HG02610 (cell line): ENCODE measurements at regions not wholly inside any gene's neighbourhood (a gene's known extent, or its start where the extent isn't known, plus 50 kb on each side); places are given as distances from the start of the nearest gene placed in this dataset.
A peak's percentile ranks its signal among the peaks of the same experiment; 100 is the strongest.
"Not testable (repeated sequence)": the region's sequence is repeated elsewhere in the genome, so short reads cannot be mapped to it uniquely, and the experiment has no call there.

Source experiments
- ATAC-seq: cut with Tn5 transposase; IDR thresholded peaks from one replicate; pipeline ENCODE4 v1.9.1; 2021; ENCODE audit warnings: mild to moderate bottlenecking, moderate library complexity; ENCODE audit not compliant: unreplicated experiment

DNA sequence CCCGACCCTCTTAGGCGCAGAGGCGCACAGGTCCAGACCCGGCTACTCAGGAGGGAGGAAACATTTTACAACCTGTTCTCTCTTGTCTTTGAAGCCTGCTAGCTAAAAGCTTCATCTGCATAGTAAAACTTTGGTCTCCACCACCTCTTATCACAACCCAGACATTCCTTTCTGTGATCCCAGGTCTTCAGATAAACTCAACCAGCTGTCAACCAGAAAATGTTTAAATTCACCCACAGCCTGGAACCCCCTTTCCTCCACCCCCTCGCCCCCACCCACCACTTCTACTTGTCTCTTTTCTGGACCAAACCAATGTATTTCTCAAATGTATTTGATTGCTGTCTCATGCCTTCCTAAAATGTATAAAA, 169.1 kb upstream of the PRKX start:
- ATAC-seq: not testable (repeated sequence)

DNA sequence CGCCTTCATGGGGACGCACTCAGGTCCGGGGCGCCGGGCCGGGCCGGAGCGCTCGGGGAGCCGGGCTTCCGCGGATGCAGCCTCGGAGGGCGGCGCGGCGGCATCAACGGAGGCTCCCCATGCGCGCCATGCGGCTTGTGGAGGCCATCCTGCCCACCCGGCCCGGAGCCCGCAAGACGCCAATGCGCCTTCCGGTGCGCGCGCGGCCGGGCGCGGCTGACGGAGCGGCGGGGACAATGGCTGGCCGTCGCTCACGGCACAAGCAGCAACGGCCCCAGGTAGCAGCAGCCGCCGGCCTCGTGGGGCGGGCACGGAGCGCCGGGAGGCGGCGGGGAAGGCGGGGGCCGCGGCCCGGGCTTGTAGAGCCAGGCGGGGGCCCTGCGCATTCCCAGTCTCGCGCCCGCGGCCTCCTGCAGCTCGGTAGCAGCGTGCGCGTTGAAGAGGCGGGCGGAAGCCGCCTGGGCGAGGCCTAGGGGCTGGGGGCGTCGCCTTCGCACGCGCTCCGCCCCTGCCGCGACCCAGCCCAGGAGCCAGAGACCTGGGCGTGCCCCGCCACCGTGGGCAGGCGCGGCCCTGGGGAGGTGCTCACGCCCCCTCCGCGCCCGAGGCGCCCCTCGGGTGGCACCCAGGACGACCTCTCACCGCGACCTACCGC, 168.6 kb upstream of the PRKX start:
- peak; percentile 98 for ATAC-seq

DNA sequence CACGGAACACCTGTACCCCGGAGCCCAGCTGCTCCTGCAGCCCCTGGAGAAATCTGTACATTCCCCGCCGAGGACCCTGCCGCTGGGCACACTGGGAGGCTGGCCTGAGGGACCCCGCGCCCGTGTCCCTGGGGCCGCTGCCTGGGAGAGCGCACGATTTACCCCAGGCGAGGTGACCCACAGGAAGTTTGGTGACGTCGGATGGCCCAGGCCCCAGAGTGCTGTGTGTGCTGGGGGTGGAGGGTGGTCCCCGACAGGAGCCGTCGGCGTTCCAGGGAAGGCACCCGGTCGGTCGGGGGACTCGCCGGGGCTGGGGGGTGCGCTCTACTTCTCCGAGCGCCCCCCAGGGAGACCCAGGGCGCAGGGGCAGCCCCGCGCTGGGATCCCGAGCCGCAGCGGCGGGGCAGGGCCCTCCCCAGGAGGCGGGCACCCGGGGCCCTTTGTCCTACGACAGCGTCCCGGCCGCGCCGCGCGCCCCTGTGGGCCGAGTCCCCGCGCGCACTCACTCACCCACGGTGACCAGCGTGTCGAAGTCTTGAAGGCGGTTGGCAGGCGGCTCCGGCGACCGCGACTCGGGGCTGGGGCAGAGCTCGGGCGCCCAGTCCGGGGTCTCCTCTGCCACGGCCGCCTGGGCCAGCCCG, 167.9 kb upstream of the PRKX start:
- ATAC-seq: peak; percentile 38

DNA sequence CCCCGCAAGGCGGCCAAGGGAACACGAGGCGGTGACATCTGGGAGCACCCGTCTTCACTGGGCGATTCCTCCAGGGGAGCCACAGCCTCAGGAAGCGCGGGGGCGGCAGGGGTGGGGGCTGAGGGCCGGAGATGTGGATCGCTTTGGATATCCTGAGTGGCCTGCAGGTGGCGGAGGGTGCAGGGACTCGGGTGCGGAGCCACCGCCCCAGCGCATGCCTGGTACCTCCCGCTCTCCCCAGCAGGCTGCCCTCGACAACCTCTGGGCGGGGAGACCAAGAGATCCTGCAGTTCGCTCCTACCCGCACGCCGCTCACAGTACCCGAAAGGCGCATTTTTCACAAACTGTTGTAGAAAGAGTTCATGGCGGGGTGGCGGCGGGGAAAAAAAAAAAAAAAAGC, 162.9 kb upstream of the PRKX start:
- ATAC-seq: not testable (repeated sequence)

DNA sequence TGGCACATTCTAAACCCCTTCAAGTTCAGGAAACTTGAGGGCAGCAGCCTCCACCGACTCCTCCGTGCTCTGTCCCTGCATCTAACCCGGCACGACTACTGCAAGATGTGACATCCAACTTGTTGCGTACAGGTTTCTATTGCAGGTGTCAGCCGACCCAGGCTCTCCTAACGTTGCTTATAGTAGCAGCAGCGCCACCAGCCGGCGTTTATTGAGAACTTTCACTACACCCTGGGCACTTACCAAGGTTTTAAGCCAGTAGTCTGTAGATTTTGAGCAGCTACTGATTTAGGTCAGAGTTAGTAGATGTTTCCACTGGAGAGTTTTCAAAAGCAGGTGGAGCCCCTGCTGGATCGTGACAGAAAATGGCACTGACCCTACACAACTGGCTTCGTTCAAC, 162.2 kb upstream of the PRKX start:
- not testable (repeated sequence) for ATAC-seq

DNA sequence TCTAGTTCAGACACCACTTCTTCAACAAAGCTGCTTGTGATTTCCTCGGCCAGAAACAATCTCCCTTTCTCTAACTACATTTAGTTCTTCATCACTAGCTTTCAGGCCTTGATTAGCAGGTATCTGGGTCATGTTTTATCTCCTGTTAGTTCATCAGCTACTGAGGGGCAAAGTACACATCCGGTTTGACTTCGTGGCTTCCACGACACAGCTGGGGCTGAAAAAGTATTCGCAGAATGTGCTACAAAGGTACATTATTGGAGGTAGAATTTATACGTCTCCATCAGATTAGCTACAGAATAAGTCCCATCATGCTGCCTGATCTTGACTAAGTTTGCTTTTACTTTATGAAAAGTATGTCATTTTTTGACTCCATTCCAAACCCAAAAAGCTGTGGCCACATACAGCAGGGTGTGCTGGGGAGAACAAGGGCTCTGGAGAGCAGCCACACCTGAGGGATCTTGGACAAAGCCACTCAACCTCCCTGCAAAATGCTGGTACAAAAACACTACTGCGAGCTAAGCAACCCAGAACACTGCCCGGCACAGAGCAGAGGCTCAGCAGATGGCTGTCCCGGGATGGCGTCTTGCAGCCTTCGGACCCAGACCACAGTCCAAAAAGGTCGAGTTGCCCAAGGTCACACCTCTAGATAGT, 158.9 kb upstream of the PRKX start:
- not testable (repeated sequence) for ATAC-seq

DNA sequence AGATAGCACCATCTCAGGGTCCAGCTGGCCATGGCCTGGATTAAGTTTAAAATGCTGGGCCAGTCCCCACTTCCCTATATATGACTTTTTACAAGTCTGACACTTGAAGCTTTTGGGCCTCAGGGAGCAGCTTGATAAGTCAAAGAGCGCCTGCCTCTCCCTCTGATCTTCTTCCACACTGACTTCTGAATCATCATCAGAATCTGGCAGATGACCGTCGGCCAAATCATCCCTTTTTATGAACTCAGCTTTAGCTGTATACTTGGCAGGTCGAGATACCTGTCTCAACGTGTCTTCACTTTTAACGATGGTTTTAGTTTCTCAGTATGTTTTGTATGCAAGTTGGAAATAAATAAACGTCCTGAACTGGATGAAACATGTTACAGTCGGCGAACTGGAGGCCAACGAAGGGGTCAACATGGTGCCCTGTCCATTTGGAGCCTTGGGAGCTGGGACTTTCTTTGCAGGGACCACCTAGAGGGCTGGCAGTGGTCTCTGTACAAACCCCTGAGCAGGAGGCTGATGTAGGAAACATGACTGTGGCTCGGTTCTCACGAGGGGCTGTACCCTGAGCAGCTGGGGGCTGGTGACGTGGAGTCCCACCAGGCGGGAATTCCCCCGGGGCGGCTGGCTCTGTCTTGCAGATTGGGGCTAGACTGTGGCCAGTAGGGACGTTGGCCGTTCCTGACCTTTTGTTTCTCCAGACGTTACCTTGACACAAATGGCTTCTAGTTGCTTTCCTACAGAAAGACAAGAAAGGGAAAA, 153.8 kb upstream of the PRKX start:
- ATAC-seq: not testable (repeated sequence)

DNA sequence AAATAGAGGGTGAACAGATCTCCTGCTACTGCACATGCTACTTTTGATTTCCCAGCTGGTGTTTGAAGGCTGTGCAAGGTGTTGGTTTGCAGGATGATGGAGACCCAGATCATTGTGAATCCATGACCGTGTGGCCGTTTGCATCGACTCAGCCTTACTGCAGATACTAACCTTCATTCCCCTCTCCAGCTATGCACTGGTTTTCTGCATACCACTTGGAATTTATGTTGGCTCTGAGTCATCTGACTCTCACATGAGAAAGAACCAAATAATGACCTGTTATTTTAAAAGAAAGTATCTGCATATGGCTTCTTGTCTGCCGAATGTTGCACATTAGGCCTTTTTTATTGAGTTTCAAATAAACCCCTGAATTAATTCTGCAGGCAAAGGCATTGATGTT, 144.9 kb upstream of the PRKX start:
- not testable (repeated sequence) for ATAC-seq

DNA sequence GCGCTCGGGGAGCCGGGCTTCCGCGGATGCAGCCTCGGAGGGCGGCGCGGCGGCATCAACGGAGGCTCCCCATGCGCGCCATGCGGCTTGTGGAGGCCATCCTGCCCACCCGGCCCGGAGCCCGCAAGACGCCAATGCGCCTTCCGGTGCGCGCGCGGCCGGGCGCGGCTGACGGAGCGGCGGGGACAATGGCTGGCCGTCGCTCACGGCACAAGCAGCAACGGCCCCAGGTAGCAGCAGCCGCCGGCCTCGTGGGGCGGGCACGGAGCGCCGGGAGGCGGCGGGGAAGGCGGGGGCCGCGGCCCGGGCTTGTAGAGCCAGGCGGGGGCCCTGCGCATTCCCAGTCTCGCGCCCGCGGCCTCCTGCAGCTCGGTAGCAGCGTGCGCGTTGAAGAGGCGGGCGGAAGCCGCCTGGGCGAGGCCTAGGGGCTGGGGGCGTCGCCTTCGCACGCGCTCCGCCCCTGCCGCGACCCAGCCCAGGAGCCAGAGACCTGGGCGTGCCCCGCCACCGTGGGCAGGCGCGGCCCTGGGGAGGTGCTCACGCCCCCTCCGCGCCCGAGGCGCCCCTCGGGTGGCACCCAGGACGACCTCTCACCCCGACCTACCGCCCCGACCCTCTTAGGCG, 130.2 kb upstream of the PRKX start:
- ATAC-seq: peak; percentile 97

DNA sequence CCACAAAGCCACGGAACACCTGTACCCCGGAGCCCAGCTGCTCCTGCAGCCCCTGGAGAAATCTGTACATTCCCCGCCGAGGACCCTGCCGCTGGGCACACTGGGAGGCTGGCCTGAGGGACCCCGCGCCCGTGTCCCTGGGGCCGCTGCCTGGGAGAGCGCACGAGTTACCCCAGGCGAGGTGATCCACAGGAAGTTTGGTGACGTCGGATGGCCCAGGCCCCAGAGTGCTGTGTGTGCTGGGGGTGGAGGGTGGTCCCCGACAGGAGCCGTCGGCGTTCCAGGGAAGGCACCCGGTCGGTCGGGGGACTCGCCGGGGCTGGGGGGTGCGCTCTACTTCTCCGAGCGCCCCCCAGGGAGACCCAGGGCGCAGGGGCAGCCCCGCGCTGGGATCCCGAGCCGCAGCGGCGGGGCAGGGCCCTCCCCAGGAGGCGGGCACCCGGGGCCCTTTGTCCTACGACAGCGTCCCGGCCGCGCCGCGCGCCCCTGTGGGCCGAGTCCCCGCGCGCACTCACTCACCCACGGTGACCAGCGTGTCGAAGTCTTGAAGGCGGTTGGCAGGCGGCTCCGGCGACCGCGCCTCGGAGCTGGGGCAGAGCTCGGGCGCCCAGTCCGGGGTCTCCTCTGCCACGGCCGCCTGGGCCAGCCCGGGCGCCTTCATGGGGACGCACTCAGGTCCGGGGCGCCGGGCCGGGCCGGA, 129.5 kb upstream of the PRKX start:
- peak; percentile 45 for ATAC-seq

DNA sequence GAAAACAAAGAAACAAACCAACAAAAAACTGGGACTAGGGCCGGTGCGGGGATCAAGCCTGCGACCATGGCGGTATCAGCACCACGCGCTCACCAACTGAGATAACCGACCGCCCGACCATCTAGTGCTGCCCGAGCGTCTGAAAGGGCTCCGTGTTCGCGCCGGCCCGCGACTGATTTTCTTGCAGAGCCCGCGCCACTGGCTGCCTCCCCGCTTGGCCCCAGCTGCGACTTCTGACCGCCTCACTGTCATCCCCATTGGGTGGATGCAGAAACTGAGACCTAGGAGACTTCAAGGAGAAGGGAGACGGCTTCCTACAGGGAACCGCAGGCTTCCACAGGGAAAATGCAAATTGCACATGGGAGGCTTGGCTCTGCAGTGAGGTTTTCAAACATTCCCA, 125.3 kb upstream of the PRKX start:
- not testable (repeated sequence) for ATAC-seq

DNA sequence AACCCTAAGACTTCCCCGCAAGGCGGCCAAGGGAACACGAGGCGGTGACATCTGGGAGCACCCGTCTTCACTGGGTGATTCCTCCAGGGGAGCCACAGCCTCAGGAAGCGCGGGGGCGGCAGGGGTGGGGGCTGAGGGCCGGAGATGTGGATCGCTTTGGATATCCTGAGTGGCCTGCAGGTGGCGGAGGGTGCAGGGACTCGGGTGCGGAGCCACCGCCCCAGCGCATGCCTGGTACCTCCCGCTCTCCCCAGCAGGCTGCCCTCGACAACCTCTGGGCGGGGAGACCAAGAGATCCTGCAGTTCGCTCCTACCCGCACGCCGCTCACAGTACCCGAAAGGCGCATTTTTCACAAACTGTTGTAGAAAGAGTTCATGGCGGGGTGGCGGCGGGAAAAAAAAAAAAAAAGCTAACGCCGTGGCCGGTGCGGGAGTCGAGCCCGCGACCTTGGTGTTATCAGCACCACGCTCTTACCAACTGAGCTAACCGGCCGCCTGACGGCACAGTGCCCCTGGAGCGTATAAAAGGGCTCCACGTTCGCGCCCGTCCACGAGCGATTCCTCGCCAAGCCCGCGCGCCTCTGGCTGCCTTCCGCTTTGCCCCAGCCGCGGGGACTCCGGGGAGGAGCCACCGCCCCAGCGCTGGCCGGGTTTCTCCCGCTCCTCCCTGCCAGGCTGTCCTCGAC, 124.7 kb upstream of the PRKX start:
- ATAC-seq: not testable (repeated sequence)

DNA sequence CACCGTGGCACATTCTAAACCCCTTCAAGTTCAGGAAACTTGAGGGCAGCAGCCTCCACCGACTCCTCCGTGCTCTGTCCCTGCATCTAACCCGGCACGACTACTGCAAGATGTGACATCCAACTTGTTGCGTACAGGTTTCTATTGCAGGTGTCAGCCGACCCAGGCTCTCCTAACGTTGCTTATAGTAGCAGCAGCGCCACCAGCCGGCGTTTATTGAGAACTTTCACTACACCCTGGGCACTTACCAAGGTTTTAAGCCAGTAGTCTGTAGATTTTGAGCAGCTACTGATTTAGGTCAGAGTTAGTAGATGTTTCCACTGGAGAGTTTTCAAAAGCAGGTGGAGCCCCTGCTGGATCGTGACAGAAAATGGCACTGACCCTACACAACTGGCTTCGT, 123.8 kb upstream of the PRKX start:
- not testable (repeated sequence) for ATAC-seq

DNA sequence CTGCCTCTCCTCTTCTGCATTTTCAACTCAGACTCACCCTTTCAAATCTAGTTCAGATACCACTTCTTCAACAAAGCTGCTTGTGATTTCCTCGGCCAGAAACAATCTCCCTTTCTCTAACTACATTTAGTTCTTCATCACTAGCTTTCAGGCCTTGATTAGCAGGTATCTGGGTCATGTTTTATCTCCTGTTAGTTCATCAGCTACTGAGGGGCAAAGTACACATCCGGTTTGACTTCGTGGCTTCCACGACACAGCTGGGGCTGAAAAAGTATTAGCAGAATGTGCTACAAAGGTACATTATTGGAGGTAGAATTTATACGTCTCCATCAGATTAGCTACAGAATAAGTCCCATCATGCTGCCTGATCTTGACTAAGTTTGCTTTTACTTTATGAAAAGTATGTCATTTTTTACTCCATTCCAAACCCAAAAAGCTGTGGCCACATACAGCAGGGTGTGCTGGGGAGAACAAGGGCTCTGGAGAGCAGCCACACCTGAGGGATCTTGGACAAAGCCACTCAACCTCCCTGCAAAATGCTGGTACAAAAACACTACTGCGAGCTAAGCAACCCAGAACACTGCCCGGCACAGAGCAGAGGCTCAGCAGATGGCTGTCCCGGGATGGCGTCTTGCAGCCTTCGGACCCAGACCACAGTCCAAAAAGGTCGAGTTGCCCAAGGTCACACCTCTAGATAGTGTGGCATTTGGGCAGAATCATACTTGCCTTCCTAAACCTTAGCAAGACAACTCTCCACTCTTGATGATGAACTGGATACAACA, 120.5 kb upstream of the PRKX start:
- not testable (repeated sequence) for ATAC-seq

DNA sequence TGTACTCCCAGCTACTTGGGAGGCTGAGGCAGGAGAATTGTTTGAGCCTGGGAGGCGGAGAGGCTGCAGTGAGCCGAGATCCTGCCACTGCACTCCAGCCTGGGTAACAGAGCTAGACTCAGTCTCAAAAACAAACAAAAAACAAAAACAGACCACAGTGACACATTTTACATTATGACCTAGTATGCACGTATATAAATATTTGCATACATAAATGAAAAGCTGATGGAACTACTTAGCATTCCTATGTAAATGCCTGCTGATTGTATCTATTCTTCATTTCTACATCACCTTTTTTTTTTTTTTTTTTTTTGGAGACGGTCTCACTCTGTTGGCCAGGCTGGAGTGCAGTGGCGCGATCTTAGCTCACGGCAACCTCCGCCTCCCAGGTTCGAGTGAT, 116.6 kb upstream of the PRKX start:
- ATAC-seq: not testable (repeated sequence)

DNA sequence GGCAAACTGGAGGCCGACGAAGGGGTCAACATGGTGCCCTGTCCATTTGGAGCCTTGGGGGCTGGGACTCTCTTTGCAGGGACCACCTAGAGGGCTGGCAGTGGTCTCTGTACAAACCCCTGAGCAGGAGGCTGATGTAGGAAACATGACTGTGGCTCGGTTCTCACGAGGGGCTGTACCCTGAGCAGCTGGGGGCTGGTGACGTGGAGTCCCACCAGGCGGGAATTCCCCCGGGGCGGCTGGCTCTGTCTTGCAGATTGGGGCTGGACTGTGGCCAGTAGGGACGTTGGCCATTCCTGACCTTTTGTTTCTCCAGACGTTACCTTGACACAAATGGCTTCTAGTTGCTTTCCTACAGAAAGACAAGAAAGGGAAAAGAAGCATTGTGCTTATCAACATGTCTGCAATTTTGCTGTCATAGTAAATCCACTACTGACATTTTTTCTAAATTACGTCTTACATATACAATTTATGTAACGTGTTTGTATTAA, 115.6 kb upstream of the PRKX start:
- not testable (repeated sequence) for ATAC-seq

DNA sequence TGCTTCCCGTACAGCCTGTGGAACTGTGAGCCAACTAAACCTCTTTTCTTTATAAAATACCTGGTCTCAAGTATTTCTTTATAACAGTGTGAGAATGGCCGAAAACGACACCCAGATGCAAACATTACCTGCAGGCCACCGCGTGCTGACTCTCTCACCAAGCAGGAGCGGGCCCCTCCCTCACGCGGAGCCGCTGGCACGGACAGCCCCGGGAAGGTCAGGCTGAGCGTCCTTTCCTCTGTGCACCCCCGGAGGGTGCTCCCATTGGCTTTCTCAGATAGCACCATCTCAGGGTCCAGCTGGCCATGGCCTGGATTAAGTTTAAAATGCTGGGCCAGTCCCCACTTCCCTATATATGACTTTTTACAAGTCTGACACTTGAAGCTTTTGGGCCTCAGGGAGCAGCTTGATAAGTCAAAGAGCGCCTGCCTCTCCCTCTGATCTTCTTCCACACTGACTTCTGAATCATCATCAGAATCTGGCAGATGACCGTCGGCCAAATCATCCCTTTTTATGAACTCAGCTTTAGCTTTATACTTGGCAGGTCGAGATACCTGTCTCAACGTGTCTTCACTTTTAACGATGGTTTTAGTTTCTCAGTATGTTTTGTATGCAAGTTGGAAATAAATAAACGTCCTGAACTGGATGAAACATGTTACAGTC, 115.1 kb upstream of the PRKX start:
- ATAC-seq: not testable (repeated sequence)

DNA sequence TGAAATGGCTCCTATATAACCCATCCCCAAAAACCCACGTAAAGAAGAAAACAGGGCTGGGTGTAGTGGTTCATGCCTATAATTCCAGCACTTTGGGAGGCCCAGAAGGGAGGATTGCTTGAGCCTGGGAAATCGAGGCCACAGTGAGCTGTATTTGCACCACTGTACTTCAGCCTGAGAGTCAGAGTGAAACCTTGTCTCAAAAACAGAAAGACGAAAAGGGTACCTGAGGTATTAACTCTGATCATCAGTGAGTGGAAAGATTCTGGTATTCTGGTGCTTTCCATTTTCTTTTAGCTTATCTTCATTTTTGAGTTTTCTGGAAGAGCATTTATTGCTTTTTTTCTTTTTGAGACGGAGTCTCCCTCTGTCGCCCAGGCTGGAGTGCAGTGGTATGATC, 110.6 kb upstream of the PRKX start:
- peak; percentile 46 for ATAC-seq
